ENCODE measurements at regions not wholly inside any gene's neighbourhood (a gene's known extent, or its start where the extent isn't known, plus 50 kb on each side); places are given as distances from the start of the nearest gene placed in this dataset.
A peak's percentile ranks its signal among the peaks of the same experiment; 100 is the strongest.

DNA sequence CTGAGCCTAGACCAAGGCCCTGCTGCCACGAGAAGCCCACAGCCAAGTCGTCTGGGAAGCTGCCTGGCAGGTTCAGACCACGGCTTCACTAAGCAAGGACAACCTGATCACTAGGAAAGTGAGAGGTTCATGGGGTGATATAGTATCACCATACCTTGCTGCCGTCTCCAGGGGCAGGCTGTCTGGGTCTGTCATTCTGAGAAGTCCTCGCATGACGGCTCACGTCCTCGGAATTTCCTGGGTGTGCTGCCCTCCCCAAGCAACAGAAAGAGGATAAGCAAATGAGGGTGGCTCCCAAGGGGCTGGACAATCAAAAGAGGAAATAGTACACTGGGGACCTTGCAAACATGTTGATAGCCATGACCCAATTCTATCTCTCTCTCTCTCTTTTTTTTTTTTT, 207.4 kb upstream of the IGF1R start:
- no peak for DNase-seq
- intact Hi-C loops (cut with DNase I), result loop anchor here (5.0 to 10.0 kb wide), 2 partner anchors 224 to 631 kb away; no protein-coding TSS in a partner anchor
- ATAC-seq, result no peak
- Histone ChIP-seq H3K9me3 (no peaks in the 10 kb centered on the region), H3K4me3 (no peak overlapping the region), H3K36me3 (replicated peaks in 1 of 2; ENCODE audit: insufficient read depth in 1 of 2, low read depth in 2 of 2) (no peaks in the 10 kb centered on the region), H3K27me3 (no peaks in the 10 kb centered on the region), H3K4me1 (no peaks in the 10 kb centered on the region), H3K27ac (no peak overlapping the region)
- 58 to 59% methylated on average over 8 of the region's 8 CpGs for WGBS, 2 donors
- no peak for TF ChIP-seq POLR2A (IDR thresholded peaks at IDR 0.05)
- no peak for TF ChIP-seq CTCF (IDR thresholded peaks at IDR 0.05)

DNA sequence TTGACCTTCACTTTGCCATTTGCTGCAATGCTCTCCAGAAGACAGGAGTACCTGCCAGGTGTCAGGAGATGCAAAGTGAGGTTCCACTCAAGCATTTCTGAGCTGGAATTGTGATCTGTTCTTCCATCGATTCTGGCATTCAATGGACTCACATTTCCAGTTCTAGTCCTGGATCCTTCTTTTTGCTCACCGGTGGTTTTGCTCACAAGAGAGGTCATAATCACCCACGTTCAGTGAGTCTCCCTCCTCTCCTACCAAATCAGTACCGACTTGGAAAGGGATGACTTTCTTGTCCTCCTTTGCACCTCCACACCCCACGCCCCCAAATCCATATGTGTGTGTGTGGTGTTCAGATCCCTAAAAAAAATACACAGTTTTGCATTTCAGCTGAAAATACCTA, 206.7 kb upstream of the IGF1R start:
- ATAC-seq, result no peak
- H3K27ac ChIP-seq, result no peak overlapping the region
- H3K9me3 ChIP-seq, result no peaks in the 10 kb centered on the region
- H3K36me3 ChIP-seq (replicated peaks in 1 of 2; ENCODE audit: insufficient read depth in 1 of 2, low read depth in 2 of 2), result no peaks in the 10 kb centered on the region
- TF ChIP-seq POLR2A (IDR thresholded peaks at IDR 0.05), result no peak
- TF ChIP-seq CTCF (IDR thresholded peaks at IDR 0.05), result no peak
- H3K4me3 ChIP-seq, result no peak overlapping the region
- no peaks in the 10 kb centered on the region for H3K27me3 ChIP-seq
- no peaks in the 10 kb centered on the region for H3K4me1 ChIP-seq
- intact Hi-C loops (cut with DNase I), result loop anchor here (5.0 to 10.0 kb wide), 2 partner anchors 223 to 631 kb away; no protein-coding TSS in a partner anchor
- no peak for DNase-seq
- WGBS, 2 donors, result 53 to 59% methylated on average over 5 of the region's 5 CpGs

GRCh38 chr15:98442379-98442833, 205.9 kb upstream of the IGF1R start:
- ATAC-seq (peak; percentile 58), DNase-seq (peak; percentile 70 to 85 (median 70))
- H3K4me3 ChIP-seq, result no peak overlapping the region
- no peaks in the 10 kb centered on the region for H3K4me1 ChIP-seq
- intact Hi-C loops (cut with DNase I), result loop anchor here (5.0 to 10.0 kb wide), 2 partner anchors 222 to 630 kb away; no protein-coding TSS in a partner anchor
- no peaks in the 10 kb centered on the region for H3K36me3 ChIP-seq (replicated peaks in 1 of 2; ENCODE audit: insufficient read depth in 1 of 2, low read depth in 2 of 2)
- TF ChIP-seq POLR2A (IDR thresholded peaks at IDR 0.05) (no peak), CTCF (IDR thresholded peaks at IDR 0.05) (peak; percentile 51 to 85 (median 79))
- no peaks in the 10 kb centered on the region for H3K27me3 ChIP-seq
- H3K9me3 ChIP-seq, result no peaks in the 10 kb centered on the region
- WGBS, 2 donors, result 23 to 24% methylated on average over 4 of the region's 4 CpGs
- H3K27ac ChIP-seq, result no peak overlapping the region

DNA sequence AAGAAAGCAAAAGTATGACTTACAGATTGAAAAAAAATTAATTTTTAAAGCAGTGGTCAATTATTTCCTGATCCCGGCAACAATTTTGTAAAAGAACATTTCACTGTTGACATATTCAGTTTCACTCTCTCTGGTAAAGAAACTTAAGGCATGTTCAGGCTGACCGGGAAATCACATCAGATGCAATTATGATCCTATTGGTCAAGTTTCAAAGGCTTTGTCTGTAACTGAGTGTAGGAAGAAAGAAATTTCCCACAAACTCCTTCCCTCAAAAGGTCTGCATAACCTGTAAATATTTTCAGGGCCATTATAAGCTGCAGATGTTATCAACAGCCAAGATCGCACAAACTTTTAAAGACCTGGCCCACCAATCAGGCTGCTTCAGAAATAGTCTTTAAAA, 205.4 kb upstream of the IGF1R start:
- intact Hi-C loops (cut with DNase I), result loop anchor here (5.0 to 10.0 kb wide), 2 partner anchors 222 to 629 kb away; no protein-coding TSS in a partner anchor
- 33 to 38% methylated on average over 3 of the region's 3 CpGs for WGBS, 2 donors
- Histone ChIP-seq H3K36me3 (replicated peaks in 1 of 2; ENCODE audit: insufficient read depth in 1 of 2, low read depth in 2 of 2) (no peaks in the 10 kb centered on the region), H3K27ac (no peak overlapping the region), H3K9me3 (no peaks in the 10 kb centered on the region), H3K27me3 (no peaks in the 10 kb centered on the region), H3K4me3 (no peak overlapping the region), H3K4me1 (no peaks in the 10 kb centered on the region)
- ATAC-seq (no peak), DNase-seq (no peak)
- TF ChIP-seq CTCF (IDR thresholded peaks at IDR 0.05), result no peak
- no peak for TF ChIP-seq POLR2A (IDR thresholded peaks at IDR 0.05)

DNA sequence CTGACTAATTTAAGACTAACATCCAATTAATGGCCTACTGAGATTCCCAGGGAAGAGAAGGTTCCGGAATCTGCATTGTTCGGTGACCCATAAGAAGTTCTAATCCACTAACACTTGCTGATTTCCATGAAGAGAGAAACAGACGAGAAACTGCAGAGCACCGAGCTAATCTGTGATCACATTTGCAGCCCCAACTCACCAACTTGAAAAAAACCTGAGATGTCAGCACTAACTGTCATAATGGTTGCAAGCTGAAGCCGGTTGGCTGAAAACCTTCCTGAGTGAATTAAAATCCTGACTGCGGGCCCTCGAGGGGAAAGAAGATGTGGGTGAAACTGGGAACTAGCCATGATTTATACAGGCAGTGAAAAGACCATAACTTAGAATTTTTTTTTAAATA, 204.8 kb upstream of the IGF1R start:
- no peak for ATAC-seq
- 79 to 86% methylated on average over 7 of the region's 7 CpGs for WGBS, 2 donors
- no peak for DNase-seq
- Histone ChIP-seq H3K4me1 (no peaks in the 10 kb centered on the region), H3K27me3 (no peaks in the 10 kb centered on the region), H3K36me3 (replicated peaks in 1 of 2; ENCODE audit: insufficient read depth in 1 of 2, low read depth in 2 of 2) (no peaks in the 10 kb centered on the region), H3K27ac (no peak overlapping the region), H3K4me3 (no peak overlapping the region), H3K9me3 (no peaks in the 10 kb centered on the region)
- TF ChIP-seq CTCF (IDR thresholded peaks at IDR 0.05), result no peak
- TF ChIP-seq POLR2A (IDR thresholded peaks at IDR 0.05), result no peak
- intact Hi-C loops (cut with DNase I), result loop anchor here (5.0 to 10.0 kb wide), 2 partner anchors 221 to 629 kb away; no protein-coding TSS in a partner anchor
